ENCODE measurements at regions not wholly inside any gene's neighbourhood (a gene's known extent, or its start where the extent isn't known, plus 50 kb on each side); places are given as distances from the start of the nearest gene placed in this dataset.

GRCh38 chr6:88349511-88349910 is 183.4 kb upstream of the CNR1 start:
- H3K27ac ChIP-seq: no peak overlapping the region
- no peak for TF ChIP-seq CTCF (IDR thresholded peaks at IDR 0.05)
- H3K4me3 ChIP-seq: no peak overlapping the region
- no peak for DNase-seq (ENCODE audit: low spot score)

- Histone ChIP-seq H3K4me3 (no peak overlapping the region), H3K27ac (no peak overlapping the region)
- no peak for DNase-seq (ENCODE audit: low spot score)
- no peak for TF ChIP-seq CTCF (IDR thresholded peaks at IDR 0.05)
These were observed 176.2 kb upstream of the CNR1 start for GRCh38 chr6:88342336-88342735.

GRCh38 chr6:88339761-88340160 is 173.6 kb upstream of the CNR1 start:
- TF ChIP-seq CTCF (IDR thresholded peaks at IDR 0.05): no peak
- DNase-seq (ENCODE audit: low spot score): no peak
- no peak overlapping the region for H3K27ac ChIP-seq
- H3K4me3 ChIP-seq: no peak overlapping the region

- no peak for DNase-seq (ENCODE audit: low spot score)
- Histone ChIP-seq H3K27ac (no peak overlapping the region), H3K4me3 (no peak overlapping the region)
- no peak for TF ChIP-seq CTCF (IDR thresholded peaks at IDR 0.05)
These were observed 155.2 kb upstream of the CNR1 start for GRCh38 chr6:88321306-88321705.

- DNase-seq (ENCODE audit: low spot score): no peak
- Histone ChIP-seq H3K27ac (no peak overlapping the region), H3K4me3 (no peak overlapping the region)
- TF ChIP-seq CTCF (IDR thresholded peaks at IDR 0.05): no peak
These were observed 145.4 kb upstream of the CNR1 start for GRCh38 chr6:88311561-88311960.

- DNase-seq (ENCODE audit: low spot score): no peak
- H3K4me3 ChIP-seq: no peak overlapping the region
- no peak for TF ChIP-seq CTCF (IDR thresholded peaks at IDR 0.05)
- H3K27ac ChIP-seq: no peak overlapping the region
These were observed 138.4 kb upstream of the CNR1 start for GRCh38 chr6:88304520-88304919.

- no peak overlapping the region for H3K4me3 ChIP-seq
- no peak overlapping the region for H3K27ac ChIP-seq
- TF ChIP-seq CTCF (IDR thresholded peaks at IDR 0.05): no peak
- no peak for DNase-seq (ENCODE audit: low spot score)
These were observed 136.7 kb upstream of the CNR1 start for GRCh38 chr6:88302769-88303225.

Data from coronary artery (tissue), 2 donors.